Neuronal stem cell (in vitro differentiated cells): ENCODE measurements at regions not wholly inside any gene's neighbourhood (a gene's known extent, or its start where the extent isn't known, plus 50 kb on each side); places are given as distances from the start of the nearest gene placed in this dataset.

Experiments
- DNase-seq: peaks from one replicate; pipeline ENCODE4 v3.0.0-alpha.2; 2013; ENCODE audit warnings: low spot score
- H2AFZ ChIP-seq: one replicate; pipeline ENCODE4 v1.6.1; 2013; ENCODE audit warnings: mild to moderate bottlenecking, low read length, inconsistent platforms
- H2AK5ac ChIP-seq: 2 replicates; pipeline ENCODE4 v1.6.1; 2013; ENCODE audit warnings: low read depth, mild to moderate bottlenecking, inconsistent platforms, low read length, moderate library complexity, mixed read lengths
- H2BK120ac ChIP-seq: 2 replicates; pipeline ENCODE4 v1.6.1; 2013; ENCODE audit warnings: low read depth, mild to moderate bottlenecking, inconsistent platforms, low read length, moderate library complexity, mixed read lengths
- H2BK12ac ChIP-seq: one replicate; pipeline ENCODE4 v1.6.1; 2013; ENCODE audit warnings: low read length, inconsistent platforms
- H2BK15ac ChIP-seq: 2 replicates; pipeline ENCODE4 v1.6.1; 2013; ENCODE audit warnings: mild to moderate bottlenecking, low read length, inconsistent platforms, mixed read lengths
- H2BK5ac ChIP-seq: one replicate; pipeline ENCODE4 v1.6.1; 2013; ENCODE audit warnings: inconsistent platforms, mild to moderate bottlenecking, low read length, moderate library complexity
- H3K14ac ChIP-seq: one replicate; pipeline ENCODE4 v1.6.1; 2013; ENCODE audit warnings: low read length, inconsistent platforms
- H3K18ac ChIP-seq: 2 replicates; pipeline ENCODE4 v1.6.1; 2013; ENCODE audit warnings: low read length, inconsistent platforms
- H3K23ac ChIP-seq: 2 replicates; pipeline ENCODE4 v1.6.1; 2013; ENCODE audit warnings: low read depth, mild to moderate bottlenecking, mixed read lengths, low read length, inconsistent platforms; ENCODE audit not compliant: poor library complexity
- H3K27ac ChIP-seq: replicated peaks from 3 replicates; pipeline ENCODE4 v1.5.1; 2013; ENCODE audit warnings: low read length, inconsistent platforms
- H3K27me3 ChIP-seq, 3 experiments: 2 replicates each; pipeline ENCODE4 v1.6.1; 2013; ENCODE audit warnings: low read length in 3 of 3, mild to moderate bottlenecking in 2 of 3, inconsistent platforms in 1 of 3, low read depth in 1 of 3, mixed read lengths in 1 of 3, moderate library complexity in 1 of 3; ENCODE audit not compliant: control insufficient read depth in 3 of 3, insufficient read depth in 3 of 3
- H3K36me3 ChIP-seq, 2 donors: replicated peaks in 1 of 2; 2 replicates each; pipeline ENCODE4 v1.6.1; 2013; ENCODE audit warnings: low read length in 2 of 2; ENCODE audit not compliant: control insufficient read depth in 2 of 2, insufficient read depth in 2 of 2
- H3K4ac ChIP-seq: 2 replicates; pipeline ENCODE4 v1.6.1; 2013; ENCODE audit warnings: inconsistent platforms, mild to moderate bottlenecking, low read length, moderate library complexity
- H3K4me1 ChIP-seq, 2 donors: 1 replicate in 1 of 2; 2 replicates in 1 of 2; pipeline ENCODE4 v1.6.1; 2013; ENCODE audit warnings: low read length in 2 of 2, low read depth in 1 of 2; ENCODE audit not compliant: control insufficient read depth in 2 of 2, insufficient read depth in 1 of 2
- H3K4me2 ChIP-seq: one replicate; pipeline ENCODE4 v1.6.1; 2013; ENCODE audit warnings: mild to moderate bottlenecking, low read length, inconsistent platforms; ENCODE audit not compliant: insufficient read depth, poor library complexity, severe bottlenecking
- H3K4me3 ChIP-seq, 2 donors: 2 replicates each; pipeline ENCODE4 v1.5.1; 2013; ENCODE audit warnings: low read length in 2 of 2, mild to moderate bottlenecking in 2 of 2, inconsistent platforms in 1 of 2, moderate library complexity in 1 of 2
- H3K79me1 ChIP-seq: one replicate; pipeline ENCODE4 v1.6.1; 2013; ENCODE audit warnings: low read depth, mild to moderate bottlenecking, inconsistent platforms, low read length, moderate library complexity
- H3K9ac ChIP-seq: one replicate; pipeline ENCODE4 v1.6.1; 2013; ENCODE audit warnings: mild to moderate bottlenecking, low read depth, low read length, inconsistent platforms; ENCODE audit not compliant: poor library complexity
- H3K9me3 ChIP-seq, 2 donors: replicated peaks in 1 of 2; 2 replicates each; pipeline versions ENCODE3 to v1.6.1; 2013; ENCODE audit warnings: low read length in 2 of 2, mild to moderate bottlenecking in 2 of 2, inconsistent platforms in 1 of 2, low read depth in 1 of 2, mixed read lengths in 1 of 2, moderate library complexity in 1 of 2; ENCODE audit not compliant: control insufficient read depth in 2 of 2, insufficient read depth in 1 of 2
- H4K8ac ChIP-seq: one replicate; pipeline ENCODE4 v1.6.1; 2013; ENCODE audit warnings: low read depth, mild to moderate bottlenecking, inconsistent platforms, low read length, moderate library complexity
- H4K91ac ChIP-seq: one replicate; pipeline ENCODE4 v1.6.1; 2013; ENCODE audit warnings: low read length, low read depth, mild to moderate bottlenecking, inconsistent platforms; ENCODE audit not compliant: poor library complexity
- WGBS, 2 donors: extraction: QIAGEN DNeasy Blood & Tissue Kit; methylation state at CpG; one replicate each; pipeline ENCODE4 v1.1.7; 2013; ENCODE audit warnings: missing lambda C conversion rate in 2 of 2, mixed read lengths in 1 of 2; ENCODE audit not compliant: insufficient read length in 2 of 2, insufficient replicate concordance in 1 of 2; ENCODE audit errors: extremely low coverage in 2 of 2; 5-methylcytosine and 5-hydroxymethylcytosine counted together

- no CpG with 5 or more reads among the region's 5 CpGs for WGBS, 2 donors
- H3K27ac ChIP-seq, result no peak overlapping the region
- H4K8ac ChIP-seq, result no peak overlapping the region
- DNase-seq, result no peak
- no peak overlapping the region for H2BK5ac ChIP-seq
- no peak overlapping the region for H2BK15ac ChIP-seq
- no peak overlapping the region for H3K23ac ChIP-seq
- H3K4me1 ChIP-seq, result no peaks in the 10 kb centered on the region
- no peak overlapping the region for H2AFZ ChIP-seq
- H3K18ac ChIP-seq, result no peak overlapping the region
- no peak overlapping the region for H2AK5ac ChIP-seq
- peaks cover 0 to 9% (median 0%) of the 10 kb centered on the region in 3 experiments for H3K27me3 ChIP-seq
- no peak overlapping the region for H4K91ac ChIP-seq
- no peak overlapping the region for H3K4me3 ChIP-seq
- no peaks in the 10 kb centered on the region for H3K79me1 ChIP-seq
- H3K9me3 ChIP-seq, result no peaks in the 10 kb centered on the region
- H2BK12ac ChIP-seq, result no peak overlapping the region
- no peak overlapping the region for H2BK120ac ChIP-seq
- H3K4me2 ChIP-seq, result no peak overlapping the region
- H3K36me3 ChIP-seq, result no peaks in the 10 kb centered on the region
- no peak overlapping the region for H3K9ac ChIP-seq
- no peak overlapping the region for H3K4ac ChIP-seq
- H3K14ac ChIP-seq, result no peak overlapping the region
Measured at GRCh38 chr12:105665366-105665765, 334.9 kb downstream of the C12orf75 start.

DNA sequence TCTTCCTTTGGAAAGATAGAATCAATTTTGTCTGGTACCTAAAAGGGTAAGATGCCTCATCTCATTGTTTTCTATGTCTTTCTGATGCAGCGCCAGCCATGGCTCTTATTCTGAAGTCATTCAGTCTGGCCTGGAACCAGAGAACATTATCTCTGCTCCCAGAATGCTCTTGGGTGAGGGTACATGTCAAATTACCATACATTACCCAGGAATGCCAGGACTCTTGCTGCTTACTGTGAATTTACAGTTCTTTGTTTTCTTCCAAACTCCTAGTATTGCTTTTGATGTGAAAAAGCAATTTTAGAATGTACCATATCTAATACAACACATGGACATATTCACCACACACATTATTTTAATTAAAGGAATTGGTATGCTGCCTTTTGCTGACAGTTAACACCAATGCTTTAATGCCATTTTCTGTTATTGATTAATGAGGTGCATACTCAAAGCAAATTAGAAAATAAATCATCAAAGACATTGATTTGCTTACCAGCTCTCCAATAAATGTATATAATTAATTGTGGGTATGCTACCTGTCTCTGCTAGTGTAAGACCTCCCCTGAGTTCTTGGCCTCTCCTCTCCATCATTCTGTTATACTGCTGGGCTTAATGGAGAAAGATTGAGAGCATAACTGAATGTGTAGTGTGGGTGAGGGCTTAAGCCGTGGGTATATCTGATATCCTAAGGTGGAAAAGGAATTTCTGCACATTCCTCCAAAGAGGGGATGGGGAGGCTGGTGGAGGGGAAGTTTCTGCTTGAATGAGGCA lies 337.7 kb downstream of the C12orf75 start:
- H3K18ac ChIP-seq, result no peak overlapping the region
- H2BK15ac ChIP-seq, result no peak overlapping the region
- no peak overlapping the region for H2AK5ac ChIP-seq
- H3K9me3 ChIP-seq, result peaks cover 0 to 7% of the 10 kb centered on the region in 2 donors
- H3K4ac ChIP-seq, result no peak overlapping the region
- H3K79me1 ChIP-seq, result no peaks in the 10 kb centered on the region
- H4K91ac ChIP-seq, result no peak overlapping the region
- no peak overlapping the region for H3K14ac ChIP-seq
- H3K27ac ChIP-seq, result no peak overlapping the region
- H3K4me2 ChIP-seq, result no peak overlapping the region
- no CpG with 5 or more reads among the region's 2 CpGs for WGBS, 2 donors
- H3K36me3 ChIP-seq, result no peaks in the 10 kb centered on the region
- H3K23ac ChIP-seq, result no peak overlapping the region
- no peak overlapping the region for H4K8ac ChIP-seq
- no peaks in the 10 kb centered on the region for H3K4me1 ChIP-seq
- H2BK12ac ChIP-seq, result no peak overlapping the region
- H2BK5ac ChIP-seq, result no peak overlapping the region
- no peak overlapping the region for H2BK120ac ChIP-seq
- no peak overlapping the region for H3K4me3 ChIP-seq
- H2AFZ ChIP-seq, result no peak overlapping the region
- H3K9ac ChIP-seq, result no peak overlapping the region
- peaks cover 0 to 9% (median 0%) of the 10 kb centered on the region in 3 experiments for H3K27me3 ChIP-seq
- DNase-seq, result no peak

GRCh38 chr12:105670672-105671071 lies 340.2 kb downstream of the C12orf75 start:
- Histone ChIP-seq H2BK12ac (no peak overlapping the region), H3K23ac (no peak overlapping the region), H3K9me3 (peaks cover 0 to 7% of the 10 kb centered on the region in 2 donors), H4K8ac (no peak overlapping the region), H3K79me1 (no peaks in the 10 kb centered on the region), H3K18ac (no peak overlapping the region), H2BK15ac (no peak overlapping the region), H2AFZ (no peak overlapping the region), H4K91ac (no peak overlapping the region), H3K27ac (no peak overlapping the region), H3K4me1 (no peaks in the 10 kb centered on the region), H3K14ac (no peak overlapping the region), H3K9ac (no peak overlapping the region), H3K27me3 (peaks cover 0 to 8% (median 0%) of the 10 kb centered on the region in 3 experiments), H3K4ac (no peak overlapping the region), H3K4me2 (no peak overlapping the region), H2BK120ac (no peak overlapping the region), H2AK5ac (no peak overlapping the region), H3K4me3 (no peak overlapping the region), H3K36me3 (no peaks in the 10 kb centered on the region), H2BK5ac (no peak overlapping the region)
- DNase-seq, result no peak

- no peak overlapping the region for H3K27ac ChIP-seq
- H3K4ac ChIP-seq, result no peak overlapping the region
Measured at GRCh38 chr12:105671720-105672119, 341.2 kb downstream of the C12orf75 start.

More at GRCh38 chr12:105671720-105672119, 341.2 kb downstream of the C12orf75 start:
- peaks cover 0 to 7% of the 10 kb centered on the region in 2 donors for H3K9me3 ChIP-seq
- no peak overlapping the region for H4K91ac ChIP-seq
- DNase-seq, result no peak
- no peak overlapping the region for H2BK120ac ChIP-seq
- H2BK5ac ChIP-seq, result no peak overlapping the region
- no CpG with 5 or more reads among the region's 2 CpGs for WGBS, 2 donors
- H3K9ac ChIP-seq, result no peak overlapping the region
- H2BK12ac ChIP-seq, result no peak overlapping the region
- H3K27me3 ChIP-seq, result no peaks in the 10 kb centered on the region
- H3K4me3 ChIP-seq, result no peak overlapping the region
- H4K8ac ChIP-seq, result no peak overlapping the region
- no peak overlapping the region for H3K4me2 ChIP-seq
- H2BK15ac ChIP-seq, result no peak overlapping the region
- no peaks in the 10 kb centered on the region for H3K79me1 ChIP-seq
- no peak overlapping the region for H2AK5ac ChIP-seq
- peak overlapping the region; percentile 70 for H2AFZ ChIP-seq
- H3K4me1 ChIP-seq, result no peaks in the 10 kb centered on the region
- H3K14ac ChIP-seq, result no peak overlapping the region
- H3K18ac ChIP-seq, result no peak overlapping the region
- no peak overlapping the region for H3K23ac ChIP-seq
- no peaks in the 10 kb centered on the region for H3K36me3 ChIP-seq
